ENCODE measurements at regions not wholly inside any gene's neighbourhood (a gene's known extent, or its start where the extent isn't known, plus 50 kb on each side); places are given as distances from the start of the nearest gene placed in this dataset.

DNA sequence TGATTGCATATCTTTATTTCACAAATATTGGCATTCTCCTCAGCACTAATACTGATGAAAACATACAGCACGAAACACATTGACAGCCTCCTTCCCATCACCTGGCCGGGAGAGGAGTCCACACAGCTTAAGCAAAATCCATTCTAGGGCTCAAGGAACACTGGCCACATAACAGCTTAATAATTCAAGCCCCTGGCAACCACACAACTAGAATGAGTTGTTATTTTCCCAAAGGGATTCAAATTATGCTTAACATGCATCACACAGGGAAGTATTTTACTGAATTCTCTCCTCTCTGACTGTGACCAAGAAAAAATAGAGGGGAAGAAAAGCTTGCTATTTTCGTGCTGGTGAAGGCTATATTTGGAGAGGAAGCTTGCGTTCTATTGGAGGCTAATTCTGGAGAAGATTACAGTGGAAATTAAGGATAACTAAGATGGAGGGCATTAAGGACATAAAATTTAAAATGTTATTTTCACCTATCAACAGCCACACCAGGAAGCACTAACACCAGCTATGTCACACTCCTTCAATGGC, 198.5 kb downstream of the ADGRG6 start:
- DNase-seq, result no peak
- H3K27me3 ChIP-seq (replicated peaks), result no peaks in the 10 kb centered on the region
- in situ Hi-C loops (cut with HindIII; ENCODE audit: low pct_ligation_motif_present, low sequenced_read_pairs), result no loop called here
- H3K36me3 ChIP-seq (replicated peaks), result no peaks in the 10 kb centered on the region
- H3K4me3 ChIP-seq (ENCODE audit: low read depth, low read length), result no peak overlapping the region
- no peak overlapping the region for H3K27ac ChIP-seq
- TF ChIP-seq, protein P1, sequence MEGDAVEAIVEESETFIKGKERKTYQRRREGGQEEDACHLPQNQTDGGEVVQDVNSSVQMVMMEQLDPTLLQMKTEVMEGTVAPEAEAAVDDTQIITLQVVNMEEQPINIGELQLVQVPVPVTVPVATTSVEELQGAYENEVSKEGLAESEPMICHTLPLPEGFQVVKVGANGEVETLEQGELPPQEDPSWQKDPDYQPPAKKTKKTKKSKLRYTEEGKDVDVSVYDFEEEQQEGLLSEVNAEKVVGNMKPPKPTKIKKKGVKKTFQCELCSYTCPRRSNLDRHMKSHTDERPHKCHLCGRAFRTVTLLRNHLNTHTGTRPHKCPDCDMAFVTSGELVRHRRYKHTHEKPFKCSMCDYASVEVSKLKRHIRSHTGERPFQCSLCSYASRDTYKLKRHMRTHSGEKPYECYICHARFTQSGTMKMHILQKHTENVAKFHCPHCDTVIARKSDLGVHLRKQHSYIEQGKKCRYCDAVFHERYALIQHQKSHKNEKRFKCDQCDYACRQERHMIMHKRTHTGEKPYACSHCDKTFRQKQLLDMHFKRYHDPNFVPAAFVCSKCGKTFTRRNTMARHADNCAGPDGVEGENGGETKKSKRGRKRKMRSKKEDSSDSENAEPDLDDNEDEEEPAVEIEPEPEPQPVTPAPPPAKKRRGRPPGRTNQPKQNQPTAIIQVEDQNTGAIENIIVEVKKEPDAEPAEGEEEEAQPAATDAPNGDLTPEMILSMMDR (IDR thresholded peaks at IDR 0.05; ENCODE audit: low read depth, low read length, missing control alignments), result no peak

DNA sequence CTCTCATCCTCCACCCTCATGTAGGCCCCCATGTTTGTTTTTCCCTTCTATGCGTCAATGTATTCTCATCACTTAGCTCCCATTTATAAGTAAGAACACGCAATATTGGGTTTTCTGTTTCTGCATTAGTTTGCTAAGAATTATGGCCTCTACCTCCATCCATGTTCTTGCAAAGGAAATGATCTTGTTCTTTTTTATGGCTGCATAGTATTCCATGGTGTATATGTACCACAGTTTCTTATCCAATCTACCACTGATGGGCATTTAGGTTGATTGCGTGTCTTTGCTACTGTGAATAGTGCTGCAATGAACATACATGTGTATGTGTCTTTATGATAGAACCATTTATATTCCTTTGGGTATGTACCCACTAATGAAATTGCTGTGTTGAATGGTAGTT, 200.0 kb downstream of the ADGRG6 start:
- in situ Hi-C loops (cut with HindIII; ENCODE audit: low pct_ligation_motif_present, low sequenced_read_pairs), result no loop called here
- Histone ChIP-seq H3K27ac (no peak overlapping the region), H3K4me3 (ENCODE audit: low read depth, low read length) (no peak overlapping the region), H3K27me3 (replicated peaks) (no peaks in the 10 kb centered on the region), H3K36me3 (replicated peaks) (no peaks in the 10 kb centered on the region)
- DNase-seq, result no peak
- TF ChIP-seq, protein P1 (IDR thresholded peaks at IDR 0.05; ENCODE audit: low read depth, low read length, missing control alignments), result no peak

- TF ChIP-seq, protein P1 (IDR thresholded peaks at IDR 0.05; ENCODE audit: low read depth, low read length, missing control alignments), result no peak
- Histone ChIP-seq H3K27ac (no peak overlapping the region), H3K27me3 (replicated peaks) (no peaks in the 10 kb centered on the region), H3K36me3 (replicated peaks) (no peaks in the 10 kb centered on the region), H3K4me3 (ENCODE audit: low read depth, low read length) (no peak overlapping the region)
- in situ Hi-C loops (cut with HindIII; ENCODE audit: low pct_ligation_motif_present, low sequenced_read_pairs), result no loop called here
- no peak for DNase-seq
Observed at GRCh38 chr6:142507065-142507464, 205.3 kb downstream of the ADGRG6 start.

DNA sequence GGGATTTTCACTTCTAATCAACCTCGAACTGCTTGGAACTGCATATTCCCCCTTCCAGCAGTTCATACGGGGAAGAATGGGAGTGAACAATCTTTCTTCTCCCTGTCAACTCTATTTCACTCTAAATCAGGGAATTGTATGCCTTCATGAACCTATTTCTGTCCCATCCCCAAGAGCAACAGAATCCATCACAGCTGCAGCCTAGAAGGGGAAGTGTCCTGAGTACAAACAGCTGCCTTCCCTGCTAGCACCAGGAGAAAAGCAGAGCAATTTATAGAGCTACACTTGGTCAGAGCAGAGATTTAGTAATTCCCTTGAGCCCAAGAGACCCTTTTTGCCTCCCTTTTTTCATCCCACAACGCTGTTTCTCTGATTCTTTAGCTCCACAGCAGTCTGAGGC, 208.4 kb downstream of the ADGRG6 start:
- TF ChIP-seq, protein P1 (IDR thresholded peaks at IDR 0.05; ENCODE audit: low read depth, low read length, missing control alignments), result no peak
- H3K27ac ChIP-seq, result no peak overlapping the region
- no peaks in the 10 kb centered on the region for H3K27me3 ChIP-seq (replicated peaks)
- no peaks in the 10 kb centered on the region for H3K36me3 ChIP-seq (replicated peaks)
- no peak overlapping the region for H3K4me3 ChIP-seq (ENCODE audit: low read depth, low read length)
- in situ Hi-C loops (cut with HindIII; ENCODE audit: low pct_ligation_motif_present, low sequenced_read_pairs), result no loop called here
- no peak for DNase-seq

- no peak overlapping the region for H3K27ac ChIP-seq
- TF ChIP-seq, protein P1 (IDR thresholded peaks at IDR 0.05; ENCODE audit: low read depth, low read length, missing control alignments), result no peak
- H3K36me3 ChIP-seq (replicated peaks), result no peaks in the 10 kb centered on the region
- H3K4me3 ChIP-seq (ENCODE audit: low read depth, low read length), result no peak overlapping the region
- DNase-seq, result no peak
- H3K27me3 ChIP-seq (replicated peaks), result no peaks in the 10 kb centered on the region
- in situ Hi-C loops (cut with HindIII; ENCODE audit: low pct_ligation_motif_present, low sequenced_read_pairs), result no loop called here
Observed at GRCh38 chr6:142518126-142518525, 216.3 kb downstream of the ADGRG6 start.

- Histone ChIP-seq H3K36me3 (replicated peaks) (no peaks in the 10 kb centered on the region), H3K27me3 (replicated peaks) (no peaks in the 10 kb centered on the region), H3K27ac (no peak overlapping the region), H3K4me3 (ENCODE audit: low read depth, low read length) (no peak overlapping the region)
- TF ChIP-seq, protein P1 (IDR thresholded peaks at IDR 0.05; ENCODE audit: low read depth, low read length, missing control alignments), result no peak
- in situ Hi-C loops (cut with HindIII; ENCODE audit: low pct_ligation_motif_present, low sequenced_read_pairs), result no loop called here
- DNase-seq, result no peak
Observed at GRCh38 chr6:142518761-142519160, 217.0 kb downstream of the ADGRG6 start.

Measured in brain microvascular endothelial cell (primary cell).